ENCODE measurements at regions not wholly inside any gene's neighbourhood (a gene's known extent, or its start where the extent isn't known, plus 50 kb on each side); places are given as distances from the start of the nearest gene placed in this dataset.
"Not testable (repeated sequence)": the region's sequence is repeated elsewhere in the genome, so short reads cannot be mapped to it uniquely, and the experiment has no call there.

- no peak for DNase-seq (ENCODE audit: low spot score)
These were observed 806.5 kb upstream of the CDH10 start for GRCh38 chr5:25451294-25451693.

- no peak for DNase-seq (ENCODE audit: low spot score)
These were observed 803.9 kb upstream of the CDH10 start for GRCh38 chr5:25448646-25449045.

GRCh38 chr5:25448190-25448621, 803.4 kb upstream of the CDH10 start:
- no peak for DNase-seq (ENCODE audit: low spot score)

GRCh38 chr5:25446061-25446420, 801.3 kb upstream of the CDH10 start:
- not testable (repeated sequence) for DNase-seq (ENCODE audit: low spot score)

GRCh38 chr5:25445381-25446060, 800.7 kb upstream of the CDH10 start:
- not testable (repeated sequence) for DNase-seq (ENCODE audit: low spot score)

- no peak for DNase-seq (ENCODE audit: low spot score)
These were observed 799.9 kb upstream of the CDH10 start for GRCh38 chr5:25444697-25445096.

- DNase-seq (ENCODE audit: low spot score): no peak
These were observed 797.0 kb upstream of the CDH10 start for GRCh38 chr5:25441810-25442209.

- DNase-seq (ENCODE audit: low spot score): no peak
These were observed 794.2 kb upstream of the CDH10 start for GRCh38 chr5:25439025-25439424.

GRCh38 chr5:25438375-25438774, 793.6 kb upstream of the CDH10 start:
- DNase-seq (ENCODE audit: low spot score): not testable (repeated sequence)

- DNase-seq (ENCODE audit: low spot score): no peak
These were observed 791.7 kb upstream of the CDH10 start for GRCh38 chr5:25436452-25436851.

- DNase-seq (ENCODE audit: low spot score): no peak
These were observed 791.1 kb upstream of the CDH10 start for GRCh38 chr5:25435882-25436281.

GRCh38 chr5:25427240-25427639, 782.5 kb upstream of the CDH10 start:
- DNase-seq (ENCODE audit: low spot score): no peak

- no peak for DNase-seq (ENCODE audit: low spot score)
These were observed 778.5 kb upstream of the CDH10 start for GRCh38 chr5:25423271-25423670.

GRCh38 chr5:25419684-25420083, 774.9 kb upstream of the CDH10 start:
- no peak for DNase-seq (ENCODE audit: low spot score)

GRCh38 chr5:25418978-25419377, 774.2 kb upstream of the CDH10 start:
- DNase-seq (ENCODE audit: low spot score): no peak

- no peak for DNase-seq (ENCODE audit: low spot score)
These were observed 773.6 kb upstream of the CDH10 start for GRCh38 chr5:25418319-25418859.

- DNase-seq (ENCODE audit: low spot score): no peak
These were observed 772.2 kb upstream of the CDH10 start for GRCh38 chr5:25416960-25417359.

GRCh38 chr5:25415970-25416369, 771.2 kb upstream of the CDH10 start:
- no peak for DNase-seq (ENCODE audit: low spot score)

- DNase-seq (ENCODE audit: low spot score): no peak
These were observed 770.0 kb upstream of the CDH10 start for GRCh38 chr5:25414742-25415141.

GRCh38 chr5:25412116-25412661, 767.4 kb upstream of the CDH10 start:
- DNase-seq (ENCODE audit: low spot score): no peak

- not testable (repeated sequence) for DNase-seq (ENCODE audit: low spot score)
These were observed 762.6 kb upstream of the CDH10 start for GRCh38 chr5:25407365-25407764.

GRCh38 chr5:25405850-25406249, 761.1 kb upstream of the CDH10 start:
- DNase-seq (ENCODE audit: low spot score): no peak

- no peak for DNase-seq (ENCODE audit: low spot score)
These were observed 755.2 kb upstream of the CDH10 start for GRCh38 chr5:25399878-25400480.

Measured in GM03348 (cell line).